ENCODE measurements at regions not wholly inside any gene's neighbourhood (a gene's known extent, or its start where the extent isn't known, plus 50 kb on each side); places are given as distances from the start of the nearest gene placed in this dataset.

DNA sequence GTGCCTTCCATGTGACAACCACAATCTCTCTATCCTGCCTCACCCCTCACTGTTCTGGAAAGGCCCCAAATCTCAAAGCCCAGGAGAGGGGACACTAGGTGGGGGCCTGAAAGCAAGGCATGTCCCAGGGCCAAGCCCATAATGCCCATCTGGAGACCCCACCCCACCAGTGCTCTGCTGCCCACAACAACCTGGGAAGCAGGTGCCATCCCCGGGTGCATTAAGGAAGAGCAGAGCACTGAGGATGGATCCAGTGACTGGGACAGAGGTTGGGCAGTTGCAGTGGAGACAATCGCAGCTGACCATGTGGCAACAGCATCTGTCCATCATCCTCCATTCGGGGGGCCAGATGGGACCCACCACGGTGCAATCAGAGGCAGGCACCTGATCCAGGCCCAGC lies 106.2 kb upstream of the PRR20G start:
- no peak for DNase-seq

DNA sequence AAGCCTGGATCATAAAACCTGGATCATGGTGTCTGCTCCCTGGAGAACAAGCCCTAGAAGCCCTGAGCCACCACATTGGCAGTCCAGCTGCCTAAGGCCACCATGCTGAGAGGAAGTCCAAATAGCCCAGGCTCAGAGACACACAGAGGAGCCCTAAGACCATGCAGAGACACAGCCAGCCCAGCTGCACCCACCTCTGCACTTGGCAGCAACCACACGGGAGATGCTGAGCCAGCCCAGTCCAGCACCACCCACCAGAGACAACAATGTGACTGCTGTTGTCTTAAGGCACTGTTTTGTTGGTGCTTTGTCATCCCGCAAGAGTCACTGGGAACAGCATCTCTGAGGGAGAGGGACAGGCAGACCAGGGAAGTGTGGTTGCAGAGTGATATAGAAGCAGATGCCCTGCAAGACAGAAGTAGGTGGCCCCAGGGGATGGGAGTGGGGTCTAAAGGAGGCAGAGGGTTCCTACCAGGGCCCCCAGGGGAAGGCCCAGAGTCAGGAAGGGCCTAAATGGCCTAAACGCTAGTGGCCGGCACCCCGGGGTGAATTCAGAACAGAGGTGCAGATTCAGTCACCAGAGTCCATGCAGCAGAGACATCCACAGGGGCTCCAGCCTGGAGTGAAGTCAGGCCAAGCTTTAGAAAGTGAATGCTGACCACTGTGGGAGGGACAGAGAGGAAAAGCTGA lies 105.4 kb upstream of the PRR20G start:
- no peak for DNase-seq

DNA sequence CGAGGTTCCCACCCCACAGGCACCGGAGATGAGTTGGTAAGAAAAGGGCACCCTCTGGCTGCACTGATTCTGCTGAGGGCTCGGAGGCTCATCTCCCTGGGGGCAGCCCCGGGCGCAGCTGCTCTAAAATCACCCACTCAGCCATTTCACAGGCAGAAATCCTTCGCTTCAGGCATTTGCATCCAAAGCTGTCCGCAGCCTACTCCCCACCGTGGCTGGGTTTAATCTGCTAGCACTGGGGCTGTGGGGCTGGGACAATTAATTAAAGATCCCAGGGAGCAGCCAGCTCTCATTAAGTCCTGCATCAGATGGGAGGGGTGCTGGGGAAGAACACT lies 104.3 kb upstream of the PRR20G start:
- DNase-seq = no peak

DNA sequence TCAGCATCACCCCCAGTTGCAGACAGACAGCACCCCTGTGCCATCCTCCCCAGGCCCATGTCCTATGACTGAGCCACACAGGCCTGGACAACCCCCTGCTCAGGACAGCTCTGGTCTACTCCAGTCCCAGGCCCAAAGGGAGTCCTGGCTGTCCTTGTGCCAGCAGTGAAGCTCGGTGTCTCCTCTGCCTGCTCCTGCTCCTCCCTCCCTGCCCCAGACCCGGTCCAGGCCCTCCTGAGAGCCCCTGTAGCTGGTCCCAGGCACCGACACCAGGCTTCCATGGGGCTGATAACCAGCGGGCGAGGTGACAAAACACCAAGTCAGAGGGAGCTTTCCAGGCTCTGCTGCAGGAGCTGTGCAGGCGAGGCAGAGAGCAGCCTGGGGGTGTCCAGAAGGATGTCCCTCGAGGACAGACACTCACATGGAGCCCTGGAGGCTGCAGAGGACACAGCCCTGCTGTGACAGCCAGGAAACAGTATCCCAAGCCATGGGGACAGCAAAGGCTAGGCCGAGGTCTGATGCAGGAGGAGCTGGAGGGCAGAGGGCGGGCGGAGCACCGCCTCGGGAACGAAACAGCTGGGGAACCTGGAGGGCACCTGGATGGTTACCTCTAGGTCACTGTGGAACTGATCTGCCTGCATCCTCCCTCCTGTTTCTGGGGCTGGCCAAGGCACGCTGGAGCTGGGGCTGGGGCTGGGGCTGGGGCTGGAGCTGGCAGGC lies 103.8 kb upstream of the PRR20G start:
- no peak for DNase-seq

DNA sequence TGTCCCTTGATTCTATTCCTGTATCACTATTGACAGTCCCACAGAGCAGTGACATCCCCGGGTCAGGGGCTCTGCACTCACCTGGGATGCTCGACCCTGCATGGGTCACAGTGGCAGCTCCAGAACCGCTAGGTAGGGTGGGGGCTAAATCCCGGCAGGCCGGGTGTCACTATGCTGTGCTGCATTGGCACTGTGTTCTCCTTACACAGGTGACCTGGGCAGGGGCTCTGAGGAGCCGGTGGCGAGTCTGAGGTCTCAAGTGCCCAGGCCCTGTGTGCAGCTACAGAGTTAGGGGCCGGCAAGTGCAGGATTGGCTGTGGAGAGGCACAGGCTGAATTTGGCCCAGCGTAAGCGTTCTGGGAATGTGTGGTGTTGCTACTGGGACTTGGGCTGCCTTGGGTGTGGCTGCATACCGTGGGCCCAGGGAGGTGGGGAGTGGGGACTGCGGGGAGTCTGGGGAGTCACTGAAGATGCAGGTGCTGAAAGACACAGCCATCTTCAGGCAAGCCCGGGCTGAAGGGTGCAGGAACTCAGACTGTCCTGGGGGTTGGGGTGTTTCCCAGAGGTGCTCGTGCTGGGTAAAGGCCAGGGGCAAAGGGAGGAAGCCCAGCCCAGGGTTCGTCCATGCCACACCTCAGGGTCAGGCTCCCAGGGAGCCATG lies 102.6 kb upstream of the PRR20G start:
- no peak for DNase-seq

DNA sequence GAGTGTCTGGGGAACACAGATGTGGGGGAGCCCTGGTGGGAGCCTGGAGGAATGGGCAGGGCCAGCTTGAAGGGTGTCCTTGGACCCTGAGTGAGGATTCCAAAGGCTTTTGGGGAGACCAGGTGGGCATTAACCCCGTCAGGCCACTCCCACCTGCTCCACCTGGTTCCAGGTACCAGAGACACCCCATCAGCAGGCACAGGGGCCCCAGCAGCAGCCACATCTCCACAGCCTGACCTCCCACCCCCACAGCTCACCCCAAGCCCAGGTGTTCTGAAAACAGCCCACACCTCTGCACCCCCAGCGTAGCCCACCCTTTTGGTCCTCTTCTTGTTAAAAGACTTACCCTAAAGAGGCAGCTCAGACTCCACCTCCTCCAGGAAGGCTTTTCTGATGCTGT lies 102.1 kb upstream of the PRR20G start:
- DNase-seq = no peak

DNA sequence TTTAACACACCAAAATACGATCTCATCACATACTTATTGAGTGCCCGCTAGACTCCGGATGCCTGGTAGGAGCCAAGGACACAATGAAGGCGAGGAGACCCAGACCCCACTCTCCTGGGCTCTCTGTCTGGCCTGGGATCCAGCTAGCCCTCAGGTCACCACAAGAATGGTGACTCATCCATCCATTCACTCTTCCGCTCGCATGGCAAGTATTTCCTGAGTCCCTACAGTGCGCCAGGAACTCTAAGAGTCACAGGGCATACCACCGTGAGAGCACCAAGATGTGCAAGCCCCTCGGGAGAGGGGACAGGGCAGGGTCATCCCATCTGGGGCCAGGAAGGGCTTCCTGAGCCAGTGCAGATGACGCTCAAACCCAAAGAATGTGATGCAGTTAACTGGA lies 101.6 kb upstream of the PRR20G start:
- DNase-seq = peak; percentile 40

DNA sequence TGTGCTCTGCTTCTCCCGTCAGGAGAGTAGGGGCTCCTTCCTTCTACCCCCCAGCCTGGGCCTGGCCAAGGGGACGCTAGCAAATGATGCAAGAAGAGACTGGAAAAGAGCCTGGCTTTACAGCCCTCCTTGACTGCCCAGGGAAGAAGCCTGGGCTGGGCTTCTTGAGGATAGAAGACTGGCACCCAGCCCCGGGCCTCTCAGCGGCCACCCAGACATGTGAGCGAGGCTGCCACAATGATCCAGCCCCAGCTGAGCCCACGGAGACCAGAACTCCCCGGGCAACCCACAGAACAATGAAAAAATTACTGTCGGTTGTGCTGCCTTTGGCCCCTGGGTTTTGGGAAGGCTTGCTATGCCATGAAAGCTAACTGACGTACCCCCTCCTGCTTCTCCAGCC lies 100.6 kb upstream of the PRR20G start:
- no peak for DNase-seq

DNA sequence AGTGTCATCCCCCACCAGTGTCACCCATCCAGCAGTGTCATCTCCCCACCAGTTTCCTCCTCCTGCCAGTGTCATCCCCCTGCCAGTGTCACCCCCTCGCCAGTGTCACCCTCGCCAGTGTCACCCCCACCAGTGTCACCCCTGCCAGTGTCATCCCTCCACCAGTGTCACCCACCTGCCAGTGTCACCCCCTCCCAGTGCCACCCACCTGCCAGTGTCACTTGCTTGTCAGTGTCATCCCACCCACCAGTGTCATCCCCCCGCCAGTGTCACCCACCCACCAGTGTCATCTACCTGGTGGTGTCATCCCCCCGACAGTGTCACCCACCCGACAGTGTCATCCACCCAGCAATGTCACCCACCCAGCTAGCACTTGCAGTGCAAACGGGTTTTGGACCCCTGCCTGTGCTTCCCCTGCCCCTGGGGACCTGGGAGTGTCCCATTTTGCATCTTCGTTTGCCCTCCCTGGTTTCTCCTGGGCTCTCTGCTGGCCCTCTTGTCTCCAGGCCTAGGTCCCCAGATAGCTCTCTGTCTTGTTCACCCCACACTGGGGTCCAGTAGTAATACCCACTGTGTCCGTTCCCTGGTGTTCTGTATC lies 99.8 kb upstream of the PRR20G start:
- no peak for DNase-seq

DNA sequence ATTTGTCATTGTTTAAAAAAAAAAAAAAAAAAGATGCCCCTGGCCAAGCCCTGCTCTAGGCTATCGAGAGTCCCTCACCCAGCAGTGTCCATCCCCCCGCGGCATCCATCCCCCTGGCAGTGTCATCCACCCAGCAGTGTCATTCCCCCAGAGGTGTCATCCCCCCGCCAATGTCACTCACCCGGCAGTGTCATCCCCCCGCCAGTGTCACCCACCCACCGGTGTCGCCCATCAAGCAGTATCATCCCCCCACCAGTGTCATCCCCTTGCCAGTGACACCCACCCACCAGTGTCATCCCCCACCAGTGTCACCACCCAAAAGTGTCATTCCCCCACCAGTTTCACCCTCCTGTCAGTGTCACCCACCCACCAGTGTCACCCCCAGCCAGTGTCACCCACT lies 99.3 kb upstream of the PRR20G start:
- no peak for DNase-seq

DNA sequence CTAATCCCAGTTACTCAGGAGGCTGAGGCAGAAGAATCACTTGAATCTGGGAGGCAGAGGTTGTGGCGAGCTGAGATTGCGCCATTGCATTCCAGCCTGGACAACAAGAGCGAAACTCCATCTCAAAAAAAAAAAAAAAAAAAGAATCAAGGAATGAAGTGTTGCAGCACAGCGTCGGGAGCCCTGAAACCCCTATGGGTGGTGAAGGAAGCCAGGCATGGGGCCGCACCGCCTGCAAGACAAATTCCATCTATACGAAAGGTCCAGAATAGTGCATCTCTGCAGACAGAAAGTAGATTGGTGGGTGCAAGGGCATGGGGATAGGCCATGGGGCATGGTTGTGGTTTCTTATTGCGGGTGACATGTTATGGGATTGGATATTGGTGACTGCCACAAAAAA lies 98.6 kb upstream of the PRR20G start:
- DNase-seq = no peak

DNA sequence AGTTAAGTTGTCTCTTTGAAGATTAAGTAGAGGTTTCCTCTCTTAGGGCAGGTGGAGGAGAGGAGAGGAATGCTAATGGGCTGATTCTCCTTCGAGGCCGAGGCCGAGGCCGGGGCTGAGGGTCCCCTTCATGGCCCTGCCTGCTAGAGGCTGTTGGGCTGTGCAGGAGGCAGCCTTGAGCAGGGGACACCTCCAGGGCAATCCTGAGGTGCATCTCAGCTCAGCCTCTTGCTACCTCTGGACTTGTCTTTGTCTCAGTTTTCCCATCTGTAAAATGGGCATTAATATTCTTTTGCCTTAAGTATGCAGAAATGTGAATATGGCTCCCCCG lies 97.7 kb upstream of the PRR20G start:
- DNase-seq = no peak

DNA sequence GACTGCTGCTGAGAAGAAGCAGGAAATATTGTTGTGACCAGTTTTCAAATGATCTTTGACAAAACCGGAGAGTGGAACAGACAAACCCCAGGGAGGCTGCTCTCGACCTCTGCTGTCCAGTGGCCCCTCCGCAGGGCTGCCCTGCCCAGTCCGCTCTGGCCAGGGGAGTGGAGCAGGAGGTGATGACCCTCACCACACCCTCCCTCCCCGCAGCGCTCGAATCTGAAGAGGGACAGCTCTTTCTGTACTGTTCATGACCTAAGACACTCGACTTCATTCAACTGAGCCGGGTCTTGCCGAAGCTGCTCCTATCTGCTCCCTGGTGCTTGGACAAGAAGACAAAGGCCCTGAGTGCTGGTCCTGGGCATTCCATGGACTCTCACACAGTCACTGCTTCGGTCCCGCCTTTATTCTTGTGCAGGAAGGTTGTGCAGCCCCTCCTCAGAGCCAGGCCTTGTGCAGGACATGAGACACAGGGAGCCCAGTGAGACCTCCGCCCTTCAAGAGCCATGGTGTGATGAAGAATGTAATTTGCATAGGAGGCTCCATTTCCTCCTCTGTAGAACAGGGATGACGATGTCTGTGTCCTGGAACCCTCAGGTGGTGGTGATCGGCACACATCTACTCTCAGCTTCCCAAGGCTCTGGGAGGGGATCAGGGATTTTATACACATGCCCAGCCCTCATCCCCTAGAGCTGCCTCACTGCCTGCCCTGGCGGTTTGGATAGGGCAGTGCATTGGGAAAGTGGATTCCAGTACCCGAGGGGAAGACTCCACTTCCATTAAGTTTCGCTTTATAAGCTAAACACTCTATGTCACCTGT lies 97.1 kb upstream of the PRR20G start:
- DNase-seq = no peak

DNA sequence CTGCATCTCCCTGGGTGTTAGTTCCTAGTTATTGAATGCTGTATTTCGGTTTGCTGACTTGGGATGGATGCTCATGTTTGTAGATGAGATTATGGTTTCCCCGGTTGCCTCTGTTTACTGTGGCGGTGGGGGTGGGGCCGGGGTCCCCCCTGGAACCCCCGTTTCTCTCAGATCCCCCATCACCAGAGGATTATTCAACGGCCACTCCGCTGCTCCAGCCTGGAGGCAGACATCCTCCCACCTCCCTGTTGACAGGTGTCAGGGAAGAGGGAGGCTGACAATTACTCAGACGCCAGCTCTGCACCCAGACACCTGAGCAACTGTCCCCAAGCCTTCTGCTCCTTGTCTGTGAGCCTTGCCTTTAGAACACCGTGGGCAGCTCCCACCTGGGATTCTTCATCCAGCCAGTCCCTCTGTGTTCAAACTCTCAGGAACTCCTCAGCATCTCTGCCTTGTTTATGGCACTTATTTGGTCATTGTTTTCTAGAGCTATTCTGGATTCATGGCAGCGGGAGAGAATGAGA lies 95.9 kb upstream of the PRR20G start:
- no peak for DNase-seq

DNA sequence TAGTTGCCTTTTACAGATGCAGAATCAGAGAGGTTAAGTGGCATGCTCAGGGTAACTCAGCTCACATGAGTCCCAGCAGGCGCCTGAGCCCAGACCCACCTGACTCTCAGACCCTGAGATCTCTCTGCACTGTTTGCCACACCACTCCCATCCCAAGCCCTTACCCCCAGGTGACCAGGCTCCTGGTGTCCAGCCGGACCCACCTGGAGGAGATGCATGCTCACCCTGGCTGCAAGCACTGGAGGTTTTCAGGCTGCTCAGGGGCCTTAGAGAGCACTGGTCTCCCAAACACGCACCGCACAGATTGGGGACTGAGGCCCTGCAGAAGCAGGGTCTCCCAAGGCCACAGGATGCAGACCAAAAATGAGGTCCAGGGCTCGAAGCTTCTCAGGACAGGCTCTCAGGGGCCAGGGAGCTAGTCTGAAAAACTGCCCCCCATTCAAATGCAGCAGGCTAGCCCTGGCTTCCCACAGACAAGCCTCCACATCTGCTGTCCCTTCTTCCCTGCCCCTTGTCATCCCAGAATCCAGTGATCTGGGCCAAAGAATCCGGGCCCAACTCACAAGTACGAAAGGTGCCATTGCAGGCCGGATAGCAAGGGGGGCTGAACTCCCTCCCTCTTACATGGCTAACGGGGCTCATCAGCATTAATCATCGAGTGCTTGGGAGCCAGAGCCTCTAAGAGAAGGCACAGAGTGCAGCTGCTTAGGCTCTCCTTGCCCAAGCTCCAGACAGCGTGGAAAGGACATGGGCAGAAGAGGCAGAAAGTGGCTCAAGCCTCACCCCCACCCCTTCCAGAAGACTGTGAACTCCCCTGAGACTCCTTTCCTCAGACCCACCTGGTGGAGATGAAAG lies 90.2 kb upstream of the PRR20G start:
- DNase-seq = no peak

DNA sequence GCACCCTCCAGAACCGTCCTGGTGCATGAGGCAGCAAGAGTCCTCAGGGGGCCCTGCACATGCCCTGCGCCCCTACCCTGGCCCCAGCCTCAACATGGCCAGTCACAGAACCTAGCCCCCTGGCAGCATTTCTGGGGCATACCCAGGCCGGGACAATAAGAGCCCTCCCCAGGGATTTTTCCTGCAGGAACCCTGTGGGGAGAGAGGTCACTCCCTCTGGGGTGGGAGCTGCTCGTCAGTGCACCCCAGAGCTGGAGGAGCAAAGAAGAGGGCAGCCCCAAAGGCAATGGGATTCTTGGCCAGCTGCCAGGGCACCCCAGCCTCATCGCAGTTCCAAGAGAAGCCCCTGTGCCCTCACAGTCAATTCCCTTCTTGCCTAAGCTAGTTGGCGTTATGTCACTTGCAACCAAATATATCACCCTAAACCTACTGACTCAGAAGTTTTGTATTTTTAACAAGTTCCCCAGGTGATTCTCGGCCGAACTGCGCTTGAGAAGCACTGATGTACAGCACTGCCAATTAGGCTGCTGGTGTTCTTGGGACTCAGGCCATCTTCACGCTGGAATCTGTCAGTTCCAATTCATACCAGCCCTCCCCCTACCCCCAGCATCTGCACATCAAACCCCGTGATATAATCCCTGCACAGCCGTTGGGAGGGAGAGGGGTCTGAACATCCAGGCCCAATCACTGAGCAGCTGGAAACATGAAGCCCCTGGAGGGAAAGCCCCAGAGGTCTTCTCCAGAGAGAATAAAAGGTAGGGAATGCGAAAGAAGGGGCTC lies 87.5 kb upstream of the PRR20G start:
- no peak for DNase-seq

DNA sequence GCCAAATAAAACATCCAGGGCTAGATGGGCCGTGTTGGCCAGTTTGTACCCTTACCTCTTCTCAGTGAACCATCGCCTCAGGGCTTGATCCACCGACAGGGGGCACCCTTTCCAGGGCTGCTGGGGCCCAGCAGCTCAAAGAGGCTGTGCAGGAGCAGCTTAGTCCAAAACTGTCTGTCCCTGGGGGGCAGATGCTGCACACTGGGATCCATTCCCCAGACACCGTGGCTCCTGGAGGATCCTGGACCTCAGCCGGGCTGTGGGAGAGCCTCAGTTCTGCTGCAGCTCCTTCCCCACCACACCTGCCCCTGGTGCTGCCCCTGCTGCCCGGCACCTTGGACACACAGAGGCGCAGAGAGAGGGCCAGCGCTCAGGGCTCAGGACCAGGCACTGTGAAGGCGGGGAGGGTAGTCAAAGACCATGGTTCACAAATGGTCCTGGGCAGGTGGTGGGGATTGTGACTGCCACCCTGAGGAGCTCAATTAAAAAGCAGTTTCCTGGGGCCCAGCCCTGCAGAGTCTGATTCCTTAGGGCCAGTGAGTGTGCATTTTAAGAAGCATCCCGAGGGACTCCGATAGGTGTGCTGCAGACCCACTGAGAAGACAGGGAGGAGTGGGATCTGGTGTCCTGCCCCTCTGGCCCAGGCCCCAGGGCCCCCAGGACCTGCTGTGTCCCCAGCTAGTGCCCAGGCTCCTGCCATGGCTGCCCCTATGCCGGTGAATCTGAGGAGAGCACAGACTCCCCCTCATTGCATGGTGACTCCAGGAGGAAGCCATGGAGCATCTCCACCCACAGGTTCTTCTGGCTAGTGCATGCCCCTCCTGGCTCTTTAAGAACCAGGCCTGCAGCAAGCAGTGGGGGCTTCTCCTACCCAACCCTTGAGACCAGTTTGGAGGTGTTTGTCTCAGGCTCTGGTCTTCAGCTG lies 86.5 kb upstream of the PRR20G start:
- DNase-seq = peak; percentile 15

DNA sequence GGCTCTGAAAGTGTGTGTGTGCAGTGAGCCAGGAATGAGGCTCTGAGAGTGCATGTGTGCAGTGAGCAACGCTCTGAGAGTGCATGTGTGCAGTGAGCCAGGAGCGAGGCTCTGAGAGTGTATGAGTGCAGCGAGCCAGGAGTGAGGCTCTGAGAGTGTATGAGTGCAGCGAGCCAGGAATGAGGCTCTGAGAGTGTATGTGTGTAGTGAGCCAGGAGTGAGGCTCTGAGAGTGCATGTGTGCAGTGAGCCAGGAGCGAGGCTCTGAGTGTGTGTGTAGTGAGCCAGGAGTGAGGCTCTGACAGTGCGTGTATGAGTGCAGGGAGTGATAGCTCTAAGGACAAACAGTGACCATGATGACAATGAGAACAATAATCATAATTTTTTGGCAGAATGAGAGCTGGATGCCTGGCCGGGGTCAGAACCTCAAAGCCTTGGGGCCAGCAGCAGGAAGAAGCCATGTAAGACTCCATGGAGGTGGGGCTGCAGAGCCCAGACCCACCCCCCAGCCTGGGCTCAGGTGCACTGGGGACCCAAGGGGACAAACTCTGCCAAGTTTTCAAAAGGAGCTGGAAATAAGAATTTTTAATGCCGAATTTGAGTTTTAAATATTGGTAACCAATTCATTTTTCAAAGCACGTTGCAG lies 85.7 kb upstream of the PRR20G start:
- no peak for DNase-seq

DNA sequence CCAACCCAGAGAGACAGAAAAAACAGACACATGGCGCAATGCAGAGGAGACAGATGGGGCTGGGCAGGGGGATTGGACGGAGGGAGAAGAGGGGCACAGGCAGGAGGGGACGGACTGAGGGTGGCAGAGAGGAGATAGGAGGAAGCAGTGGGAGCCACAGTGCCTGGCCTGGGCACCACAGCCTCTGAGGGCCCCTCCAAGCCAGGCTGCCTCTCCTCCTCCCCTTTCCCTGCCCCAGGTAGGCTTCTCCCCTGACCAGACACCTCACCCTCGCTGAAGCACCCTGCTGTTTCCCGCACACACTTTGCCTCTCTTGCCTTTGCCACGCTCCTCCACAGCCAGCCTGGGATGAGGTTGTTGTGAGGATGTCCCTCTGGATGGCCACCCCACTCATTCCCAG lies 84.0 kb upstream of the PRR20G start:
- no peak for DNase-seq

DNA sequence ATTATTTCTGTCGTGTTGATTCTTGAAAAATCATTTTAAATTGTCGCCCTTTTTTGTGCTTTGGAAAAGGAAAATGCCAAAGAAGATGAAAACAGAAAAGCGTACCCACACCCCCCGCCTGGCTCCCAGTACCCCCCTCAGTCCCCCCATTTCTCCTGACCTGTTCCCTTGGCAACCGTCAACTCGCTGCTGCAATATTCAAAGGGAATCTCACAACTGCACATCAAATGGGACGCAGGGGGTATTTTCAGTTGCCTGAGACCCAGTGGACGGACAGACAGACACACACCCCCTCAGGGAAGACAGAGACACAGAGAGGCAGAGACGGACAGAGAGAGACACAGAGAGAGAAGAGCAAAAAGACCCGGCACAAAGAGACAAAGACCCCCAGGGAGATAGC lies 83.5 kb upstream of the PRR20G start:
- DNase-seq = no peak
